H1 (cell line): ENCODE measurements at regions not wholly inside any gene's neighbourhood (a gene's known extent, or its start where the extent isn't known, plus 50 kb on each side); places are given as distances from the start of the nearest gene placed in this dataset.
"Not testable (repeated sequence)": the region's sequence is repeated elsewhere in the genome, so short reads cannot be mapped to it uniquely, and the experiment has no call there.

Experiments used
- ASH2L ChIP-seq: fragments of 200-600, 300-600 bp; sonication (generic); IDR thresholded peaks from one replicate; pipeline ENCODE4 v1.7.1; 2017; ENCODE audit warnings: low read length
- CEBPB ChIP-seq: IDR thresholded peaks from 2 replicates; pipeline ENCODE4 v1.6.1; 2012; ENCODE audit warnings: low read depth, low read length
- EGR1 ChIP-seq: IDR thresholded peaks from 2 replicates; pipeline ENCODE4 v1.6.1; 2011; ENCODE audit warnings: low read depth, low read length, borderline replicate concordance
- POLR2A ChIP-seq, 2 experiments: IDR thresholded peaks; 1 replicate in 1 of 2; 2 replicates in 1 of 2; pipeline ENCODE4 v1.6.1; 2011; ENCODE audit warnings: low read depth in 2 of 2, low read length in 2 of 2, mild to moderate bottlenecking in 2 of 2; ENCODE audit errors: control extremely low read depth in 1 of 2
- TF ChIP-seq, protein P1 (sequence below), 3 experiments: IDR thresholded peaks; 1 replicate in 2 of 3; 2 replicates in 1 of 3; pipeline versions ENCODE4 v1.5.1 to v1.6.1; 2011; ENCODE audit warnings: low read length in 3 of 3, mild to moderate bottlenecking in 3 of 3, inconsistent platforms in 2 of 3, low read depth in 1 of 3, moderate library complexity in 1 of 3; ENCODE audit not compliant: insufficient read depth in 1 of 3; ENCODE audit errors: control extremely low read depth in 1 of 3

DNA sequence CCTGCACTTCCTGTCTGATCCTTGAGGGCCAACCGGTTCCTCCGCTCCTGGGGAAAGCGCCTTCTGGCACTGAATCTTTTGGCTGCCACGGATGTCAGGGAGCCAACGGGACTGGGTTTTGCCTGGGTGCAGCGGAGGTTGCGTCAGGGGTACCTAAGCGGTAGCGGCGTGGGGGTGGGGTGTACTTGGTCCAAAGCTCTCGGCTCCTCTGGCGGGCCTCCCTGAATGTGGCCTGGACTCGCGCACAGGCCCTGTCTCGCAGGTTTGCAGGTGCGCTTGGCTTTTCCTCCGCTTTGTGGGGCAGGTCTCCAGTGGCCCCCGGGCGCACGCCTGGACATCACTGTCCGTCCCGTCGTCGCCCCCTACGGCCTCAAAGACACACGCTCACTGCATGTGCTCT, 1410.1 kb upstream of the PCDH10 start:
- not testable (repeated sequence) for TF ChIP-seq EGR1; CEBPB; ASH2L; POLR2A (IDR thresholded peaks at IDR 0.05; ENCODE audit: control extremely low read depth in 1 of 2, low read depth in 2 of 2, low read length in 2 of 2)
- TF ChIP-seq, protein P1, sequence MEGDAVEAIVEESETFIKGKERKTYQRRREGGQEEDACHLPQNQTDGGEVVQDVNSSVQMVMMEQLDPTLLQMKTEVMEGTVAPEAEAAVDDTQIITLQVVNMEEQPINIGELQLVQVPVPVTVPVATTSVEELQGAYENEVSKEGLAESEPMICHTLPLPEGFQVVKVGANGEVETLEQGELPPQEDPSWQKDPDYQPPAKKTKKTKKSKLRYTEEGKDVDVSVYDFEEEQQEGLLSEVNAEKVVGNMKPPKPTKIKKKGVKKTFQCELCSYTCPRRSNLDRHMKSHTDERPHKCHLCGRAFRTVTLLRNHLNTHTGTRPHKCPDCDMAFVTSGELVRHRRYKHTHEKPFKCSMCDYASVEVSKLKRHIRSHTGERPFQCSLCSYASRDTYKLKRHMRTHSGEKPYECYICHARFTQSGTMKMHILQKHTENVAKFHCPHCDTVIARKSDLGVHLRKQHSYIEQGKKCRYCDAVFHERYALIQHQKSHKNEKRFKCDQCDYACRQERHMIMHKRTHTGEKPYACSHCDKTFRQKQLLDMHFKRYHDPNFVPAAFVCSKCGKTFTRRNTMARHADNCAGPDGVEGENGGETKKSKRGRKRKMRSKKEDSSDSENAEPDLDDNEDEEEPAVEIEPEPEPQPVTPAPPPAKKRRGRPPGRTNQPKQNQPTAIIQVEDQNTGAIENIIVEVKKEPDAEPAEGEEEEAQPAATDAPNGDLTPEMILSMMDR (IDR thresholded peaks at IDR 0.05; ENCODE audit: control extremely low read depth in 1 of 3, insufficient read depth in 1 of 3, low read depth in 1 of 3, low read length in 3 of 3) = not testable (repeated sequence)
